IMR-90 (cell line): ENCODE measurements at regions not wholly inside any gene's neighbourhood (a gene's known extent, or its start where the extent isn't known, plus 50 kb on each side); places are given as distances from the start of the nearest gene placed in this dataset.

Experiments
- POLR2A ChIP-seq: IDR thresholded peaks from 2 replicates; pipeline ENCODE4 v1.6.1; 2012; ENCODE audit warnings: mild to moderate bottlenecking, low read depth, low read length
- RFX5 ChIP-seq: IDR thresholded peaks from 2 replicates; pipeline ENCODE4 v1.8.0; 2012; ENCODE audit warnings: low read depth, mild to moderate bottlenecking, low read length, moderate library complexity

DNA sequence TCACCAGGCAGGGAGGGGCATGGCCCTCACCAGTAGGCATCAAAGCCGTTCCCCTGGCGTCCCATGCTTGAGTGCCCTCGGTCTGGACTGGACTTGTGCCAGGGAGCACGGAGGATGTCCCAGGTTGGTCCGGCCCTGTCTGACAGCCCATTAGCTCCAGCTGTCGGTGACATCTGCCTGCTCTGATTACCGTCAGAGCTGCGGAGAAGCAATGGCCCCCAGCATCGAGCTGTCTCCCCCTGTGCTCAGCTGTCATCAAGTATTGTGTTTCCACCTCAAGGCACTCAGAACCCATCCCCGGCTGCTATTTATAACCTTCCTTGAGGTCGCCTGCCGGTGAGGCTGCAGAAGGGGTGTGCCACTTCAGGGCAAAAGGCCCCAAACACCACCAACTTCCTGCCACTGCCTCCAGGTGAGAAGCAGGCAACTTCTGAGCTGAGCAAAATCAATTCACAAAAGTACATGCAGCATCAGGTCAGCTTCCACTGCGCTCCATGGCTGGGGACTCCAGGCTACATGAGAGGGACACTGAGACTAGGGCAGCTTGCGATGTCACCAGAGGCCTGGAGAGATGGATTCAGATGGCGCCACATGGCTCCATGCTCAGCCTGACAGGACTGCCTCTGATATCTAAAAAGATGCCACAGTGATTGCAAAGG is 142.7 kb downstream of the C5orf15 start:
- TF ChIP-seq POLR2A: no peak
- TF ChIP-seq RFX5: no peak
